ENCODE measurements at regions not wholly inside any gene's neighbourhood (a gene's known extent, or its start where the extent isn't known, plus 50 kb on each side); places are given as distances from the start of the nearest gene placed in this dataset.
"Not testable (repeated sequence)": the region's sequence is repeated elsewhere in the genome, so short reads cannot be mapped to it uniquely, and the experiment has no call there.

GRCh38 chr11:13782390-13783075 lies 114.1 kb downstream of the FAR1 start:
- no peak for DNase-seq (ENCODE audit: extremely low read depth, low read depth)
- no peak for TF ChIP-seq CTCF (IDR thresholded peaks at IDR 0.05; ENCODE audit: low read depth, low read length, missing control alignments)
- no peak overlapping the region for H3K4me3 ChIP-seq (replicated peaks; ENCODE audit: low read depth, low read length)

- no peak for TF ChIP-seq CTCF (IDR thresholded peaks at IDR 0.05; ENCODE audit: low read depth, low read length, missing control alignments)
- no peak overlapping the region for H3K4me3 ChIP-seq (replicated peaks; ENCODE audit: low read depth, low read length)
- no peak for DNase-seq (ENCODE audit: extremely low read depth, low read depth)
These were observed 116.0 kb downstream of the FAR1 start for GRCh38 chr11:13784441-13784840.

GRCh38 chr11:13784855-13785254 lies 116.4 kb downstream of the FAR1 start:
- no peak for DNase-seq (ENCODE audit: extremely low read depth, low read depth)
- no peak overlapping the region for H3K4me3 ChIP-seq (replicated peaks; ENCODE audit: low read depth, low read length)

GRCh38 chr11:13786688-13787087 lies 118.2 kb downstream of the FAR1 start:
- no peak for TF ChIP-seq CTCF (IDR thresholded peaks at IDR 0.05; ENCODE audit: low read depth, low read length, missing control alignments)
- DNase-seq (ENCODE audit: extremely low read depth, low read depth) = no peak
- no peak overlapping the region for H3K4me3 ChIP-seq (replicated peaks; ENCODE audit: low read depth, low read length)

More at GRCh38 chr11:13784855-13785254, 116.4 kb downstream of the FAR1 start:
- no peak for TF ChIP-seq CTCF (IDR thresholded peaks at IDR 0.05; ENCODE audit: low read depth, low read length, missing control alignments)

- not testable (repeated sequence) for DNase-seq (ENCODE audit: extremely low read depth, low read depth); H3K4me3 ChIP-seq (replicated peaks; ENCODE audit: low read depth, low read length)
These were observed 129.1 kb downstream of the FAR1 start for GRCh38 chr11:13797616-13798015.

GRCh38 chr11:13800901-13801300 lies 132.4 kb downstream of the FAR1 start:
- DNase-seq (ENCODE audit: extremely low read depth, low read depth) = no peak
- TF ChIP-seq CTCF (IDR thresholded peaks at IDR 0.05; ENCODE audit: low read depth, low read length, missing control alignments) = no peak
- no peak overlapping the region for H3K4me3 ChIP-seq (replicated peaks; ENCODE audit: low read depth, low read length)

GRCh38 chr11:13818325-13818724 lies 144.2 kb upstream of the SPON1 start:
- TF ChIP-seq CTCF (IDR thresholded peaks at IDR 0.05; ENCODE audit: low read depth, low read length, missing control alignments) = no peak

More at GRCh38 chr11:13818325-13818724, 144.2 kb upstream of the SPON1 start:
- DNase-seq (ENCODE audit: extremely low read depth, low read depth) = no peak
- no peak overlapping the region for H3K4me3 ChIP-seq (replicated peaks; ENCODE audit: low read depth, low read length)
